GM21737 (cell line): ENCODE measurements at regions not wholly inside any gene's neighbourhood (a gene's known extent, or its start where the extent isn't known, plus 50 kb on each side); places are given as distances from the start of the nearest gene placed in this dataset.
"Not testable (repeated sequence)": the region's sequence is repeated elsewhere in the genome, so short reads cannot be mapped to it uniquely, and the experiment has no call there.

Experiments
- ATAC-seq: cut with Tn5 transposase; IDR thresholded peaks from one replicate; pipeline ENCODE4 v1.9.1; 2021; ENCODE audit warnings: mild to moderate bottlenecking, moderate library complexity; ENCODE audit not compliant: unreplicated experiment

DNA sequence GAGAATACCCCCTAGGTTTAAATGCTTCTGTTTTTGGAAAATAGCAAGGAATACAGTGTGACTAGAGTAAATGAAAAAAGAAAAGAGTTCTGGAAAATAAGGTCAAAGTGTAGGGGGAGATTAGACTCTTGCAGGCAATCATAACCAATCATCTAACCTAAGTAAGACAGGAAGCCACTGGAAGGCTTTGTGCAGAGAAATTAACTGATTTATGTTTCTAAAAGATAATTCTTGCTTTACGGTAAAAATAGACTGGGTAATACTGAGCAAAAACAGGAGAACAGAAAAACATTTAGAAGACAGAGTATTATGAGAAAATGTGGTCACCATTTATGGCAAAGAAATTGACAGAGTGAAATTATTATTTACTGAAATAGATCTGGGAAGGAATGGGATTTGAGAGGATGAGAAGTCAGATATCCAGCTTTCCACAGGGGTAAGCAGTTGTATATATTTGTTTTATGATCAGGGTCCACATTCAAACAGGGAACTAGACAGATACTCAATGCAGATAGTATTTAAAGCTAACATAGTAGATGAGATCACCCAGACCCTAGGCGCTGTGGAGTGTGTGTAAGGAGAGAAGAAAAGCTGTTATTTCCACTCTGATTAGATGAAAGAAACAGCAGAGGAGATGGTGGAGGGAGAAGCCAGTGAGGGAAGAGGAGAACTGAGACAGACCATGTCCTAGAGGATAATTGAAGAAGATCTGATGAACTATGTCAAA is 1225.3 kb downstream of the CDH11 start:
- no peak for ATAC-seq

DNA sequence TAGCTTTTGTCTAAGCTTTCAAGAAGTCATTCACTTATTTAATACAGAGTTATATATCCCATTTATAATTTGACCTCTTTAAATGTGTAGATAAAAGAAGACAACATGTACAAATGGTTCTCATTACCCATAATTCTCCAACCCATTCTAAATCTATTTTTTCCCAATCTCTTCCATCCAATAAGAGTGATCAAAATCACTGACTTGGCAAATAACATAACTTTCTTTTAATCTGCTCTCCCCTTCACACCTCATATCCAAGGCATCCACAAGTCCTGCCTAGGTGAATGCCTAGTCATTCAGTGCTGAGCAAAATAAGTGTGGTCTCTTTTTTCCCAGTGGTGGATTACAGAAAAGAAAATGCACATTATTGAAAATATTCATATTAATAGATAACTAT is 1231.1 kb downstream of the CDH11 start:
- ATAC-seq: no peak

DNA sequence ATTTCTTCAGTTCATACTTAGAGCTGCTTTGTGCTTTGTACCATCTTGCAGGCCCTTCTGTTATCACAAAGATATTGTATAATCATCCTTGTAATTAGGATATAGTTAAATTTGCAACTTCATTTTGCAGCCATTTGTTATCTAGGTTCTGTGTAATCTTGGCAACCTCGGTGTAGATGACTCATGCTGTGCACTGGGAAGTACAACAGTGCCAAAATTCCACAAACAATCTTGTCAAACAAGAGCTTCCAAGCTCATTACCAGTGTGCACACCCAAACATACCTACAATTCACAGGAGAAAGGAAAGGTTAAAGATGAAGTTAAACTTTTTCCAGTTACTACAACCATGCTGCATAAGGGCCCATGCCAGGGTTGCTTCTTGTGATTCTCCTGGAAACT is 1231.8 kb downstream of the CDH11 start:
- no peak for ATAC-seq

DNA sequence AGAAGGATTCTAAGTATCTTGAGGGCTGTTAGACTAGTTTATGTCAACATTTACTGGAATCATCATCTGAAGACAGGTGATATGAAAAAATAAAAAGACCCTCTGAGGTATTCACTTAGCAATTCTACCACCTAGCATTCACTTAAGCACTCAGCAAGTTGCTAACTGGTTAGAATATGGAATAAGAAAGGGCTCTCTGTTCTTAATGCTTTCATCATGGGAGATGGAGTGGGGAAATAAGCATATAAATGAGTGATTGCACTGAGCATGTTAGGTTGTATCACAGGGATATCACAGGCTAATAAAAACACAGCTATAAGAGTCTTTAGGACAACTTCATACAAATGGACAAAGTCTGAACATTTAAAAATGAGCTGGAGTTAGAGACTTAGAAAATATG is 1238.8 kb downstream of the CDH11 start:
- no peak for ATAC-seq

DNA sequence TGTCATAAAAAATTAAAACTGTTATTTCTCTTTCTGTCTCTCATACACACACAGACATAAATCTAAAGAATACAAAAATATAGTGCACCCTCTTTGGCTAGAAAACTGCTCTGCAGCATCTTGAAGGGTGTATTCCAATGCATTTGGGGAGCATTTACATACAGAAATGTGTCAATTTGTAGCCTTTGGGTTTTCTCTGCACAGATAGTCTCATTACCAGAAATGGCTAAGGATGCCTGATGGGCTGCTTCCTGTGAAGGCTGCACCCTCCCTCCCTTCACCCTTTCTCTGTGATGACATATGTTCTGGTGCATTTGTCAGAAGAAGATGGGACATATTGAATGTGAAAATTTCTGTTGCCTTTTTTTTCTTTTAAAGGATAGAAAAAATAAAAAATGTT is 1239.3 kb downstream of the CDH11 start:
- no peak for ATAC-seq

DNA sequence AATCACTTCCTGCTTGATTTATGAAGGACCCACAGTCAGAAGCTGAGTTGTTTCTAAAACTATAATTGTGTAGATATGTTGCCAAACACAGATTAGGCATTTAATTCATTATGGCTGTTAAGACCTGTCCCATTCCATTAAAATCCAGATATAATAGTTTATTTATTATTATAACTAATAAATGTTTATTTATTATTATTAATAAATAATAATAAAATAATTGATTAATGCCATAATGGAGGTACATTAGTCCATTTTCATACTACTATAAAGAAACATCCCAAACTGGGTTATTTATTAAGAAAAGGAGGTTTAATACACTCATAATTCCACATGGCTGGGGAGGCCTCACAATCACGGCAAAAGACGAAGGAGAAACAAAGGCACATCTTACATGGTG is 1240.9 kb downstream of the CDH11 start:
- no peak for ATAC-seq

DNA sequence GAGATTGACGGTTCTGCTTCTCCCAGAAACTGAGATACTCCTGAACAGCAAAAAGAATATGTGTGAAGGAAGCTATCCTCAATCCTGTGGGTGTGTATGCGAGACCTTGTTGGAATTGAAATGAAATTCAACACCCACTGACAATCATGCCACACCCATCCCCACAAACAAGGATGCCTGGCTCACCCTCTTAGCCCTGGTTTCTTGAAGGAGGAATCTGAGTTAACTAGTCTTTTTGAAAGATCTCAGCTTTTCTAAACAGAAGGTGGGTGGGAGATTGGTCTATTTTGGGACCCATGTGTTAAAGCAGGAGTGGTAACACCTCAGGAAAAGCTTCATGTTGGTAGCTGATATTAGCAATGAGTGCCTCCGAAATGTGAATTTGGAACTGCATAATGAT is 1244.5 kb downstream of the CDH11 start:
- ATAC-seq: no peak

DNA sequence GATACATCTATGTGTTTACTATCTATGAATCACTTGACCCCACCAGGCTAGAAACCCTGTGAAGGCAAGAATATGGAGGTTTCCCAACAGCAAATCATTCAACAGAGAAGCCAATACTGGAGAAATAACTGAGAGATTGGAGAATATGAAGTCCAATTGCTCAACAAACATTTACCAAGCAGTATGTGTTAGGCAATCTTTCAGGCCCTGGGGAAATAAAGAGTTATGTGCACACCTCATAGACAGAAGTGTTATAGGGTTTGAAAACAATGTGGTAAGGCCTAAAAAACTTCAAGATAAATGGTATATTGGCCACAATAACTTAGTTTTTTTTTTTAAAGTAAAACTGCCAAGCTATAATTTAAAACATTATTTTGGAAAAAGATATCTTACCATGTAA is 1245.8 kb downstream of the CDH11 start:
- ATAC-seq: no peak

DNA sequence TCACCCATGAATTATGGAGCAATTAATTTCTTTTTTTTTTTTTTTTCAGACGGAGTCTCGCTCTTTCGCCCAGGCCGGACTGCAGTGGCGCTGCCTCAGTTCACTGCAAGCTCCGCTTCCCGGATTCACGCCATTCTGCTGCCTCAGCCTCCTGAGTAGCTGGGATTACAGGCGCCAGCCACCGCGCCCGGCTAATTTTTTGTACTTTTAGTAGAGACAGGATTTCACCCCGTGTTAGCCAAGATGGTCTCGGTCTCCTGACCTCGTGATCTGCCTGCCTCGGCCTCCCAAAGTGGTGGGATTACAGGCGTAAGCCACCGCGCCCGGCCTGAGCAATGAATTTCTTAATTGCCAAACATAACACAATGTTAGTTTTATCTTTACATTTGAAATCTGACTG is 1261.2 kb downstream of the CDH11 start:
- not testable (repeated sequence) for ATAC-seq

DNA sequence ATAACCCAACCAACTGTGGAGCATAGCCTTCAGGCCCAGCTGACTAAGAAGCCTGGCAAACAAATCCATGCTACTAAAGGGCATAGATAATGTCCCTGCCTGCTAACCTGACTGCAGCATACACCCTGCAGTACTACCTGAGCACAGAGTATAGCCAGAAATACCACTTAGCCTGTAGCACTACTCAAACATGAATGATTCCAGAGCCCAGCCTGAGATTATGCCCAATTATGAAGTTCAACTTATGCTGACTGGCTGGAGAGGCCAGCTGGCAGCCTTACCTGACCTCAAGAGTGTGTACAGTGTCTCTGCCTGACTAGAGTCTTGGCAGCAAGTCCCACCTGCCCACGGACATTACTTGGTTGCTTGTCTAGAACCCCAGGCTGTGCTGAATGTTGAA is 1265.3 kb downstream of the CDH11 start:
- ATAC-seq: no peak

DNA sequence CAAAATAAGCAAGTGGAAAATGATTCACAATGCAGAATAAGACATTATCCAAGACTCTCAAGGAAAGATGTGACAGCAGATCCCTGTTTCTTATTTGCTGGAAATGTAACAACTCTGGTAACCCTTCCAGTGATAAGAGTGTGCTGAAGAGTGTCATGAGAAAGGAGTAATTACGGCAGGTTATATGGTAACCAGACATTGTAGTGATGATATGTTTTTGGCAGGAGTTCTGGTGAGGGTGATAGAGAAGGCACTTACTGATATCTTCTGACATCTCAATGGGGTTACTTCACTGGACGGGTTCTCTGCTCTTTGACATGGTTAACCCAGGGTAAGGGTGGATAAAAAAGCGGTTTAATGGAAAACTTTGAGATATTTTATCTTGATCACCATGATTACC is 1270.9 kb downstream of the CDH11 start:
- ATAC-seq: no peak

DNA sequence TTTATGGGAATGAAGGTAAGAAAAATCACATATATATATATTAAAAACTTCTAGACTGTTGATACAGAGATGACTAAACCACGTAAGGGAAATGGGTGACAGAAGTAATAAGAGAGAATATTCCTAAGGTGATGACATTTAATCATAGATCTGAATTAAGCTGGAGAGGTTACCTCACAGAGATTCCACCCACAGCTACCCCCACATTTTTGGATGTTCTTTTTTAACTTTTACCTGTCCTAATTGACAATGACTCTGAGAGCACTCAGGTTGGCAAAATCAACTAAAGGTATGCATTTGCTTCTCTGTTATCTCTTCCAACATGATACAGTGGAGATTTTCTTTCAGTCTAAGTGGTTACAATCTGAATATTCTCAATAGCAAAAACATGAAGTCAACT is 1280.6 kb downstream of the CDH11 start:
- no peak for ATAC-seq

DNA sequence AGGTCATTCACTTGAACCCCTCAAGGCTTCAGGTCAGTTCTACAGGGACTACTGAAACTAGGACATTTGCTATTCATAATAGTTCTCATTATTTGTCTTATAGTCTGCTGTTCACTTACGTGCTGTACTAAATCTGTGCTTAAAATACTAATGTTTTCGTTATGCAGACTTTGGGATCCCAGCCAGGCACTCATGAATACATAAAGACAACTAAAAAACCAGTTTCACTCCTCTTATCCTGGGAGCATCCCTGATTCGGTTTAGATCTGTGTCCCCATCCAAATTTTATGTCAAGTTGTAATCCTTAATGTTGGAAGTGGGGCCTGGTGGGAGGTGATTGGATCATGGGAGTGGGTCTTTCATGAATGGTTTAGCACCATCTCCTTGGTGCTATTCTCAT is 1291.8 kb downstream of the CDH11 start:
- no peak for ATAC-seq

DNA sequence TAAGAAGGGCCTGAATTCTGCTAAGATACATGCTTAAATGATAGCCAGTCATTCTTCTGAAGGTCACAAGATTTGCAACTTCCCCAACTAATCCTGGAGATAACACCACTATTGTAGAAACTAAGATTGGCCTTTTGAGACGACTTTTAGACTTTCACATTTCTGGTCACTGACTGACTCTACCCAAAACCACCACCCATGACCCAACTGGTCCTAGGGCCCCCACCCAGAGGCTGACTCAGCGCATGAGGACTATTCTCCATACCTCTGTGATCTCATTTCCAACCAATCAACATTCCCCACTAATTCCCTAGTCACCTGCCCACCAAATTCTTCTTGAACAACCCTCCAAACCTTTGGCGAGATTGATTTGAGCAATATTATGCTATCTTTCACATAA is 1299.0 kb downstream of the CDH11 start:
- ATAC-seq: no peak

DNA sequence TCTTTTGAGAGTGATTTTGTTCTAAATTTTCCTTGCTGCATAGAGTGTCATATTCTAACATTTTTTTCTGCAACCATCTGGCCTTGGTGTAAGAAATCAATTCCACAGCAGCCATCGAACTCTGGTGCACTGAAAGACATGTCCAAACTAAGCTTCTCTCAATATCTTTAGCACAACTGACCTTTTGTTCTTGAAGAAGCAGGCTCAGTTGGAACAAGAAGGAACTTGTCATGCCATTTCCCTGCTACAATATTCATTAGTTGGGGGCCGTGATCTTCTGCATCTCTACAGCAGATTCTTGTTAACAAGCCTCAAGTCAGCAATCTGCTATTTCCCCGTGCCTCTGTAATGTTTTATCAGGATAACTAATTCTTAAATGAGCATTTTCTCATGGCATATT is 1305.6 kb downstream of the CDH11 start:
- no peak for ATAC-seq

DNA sequence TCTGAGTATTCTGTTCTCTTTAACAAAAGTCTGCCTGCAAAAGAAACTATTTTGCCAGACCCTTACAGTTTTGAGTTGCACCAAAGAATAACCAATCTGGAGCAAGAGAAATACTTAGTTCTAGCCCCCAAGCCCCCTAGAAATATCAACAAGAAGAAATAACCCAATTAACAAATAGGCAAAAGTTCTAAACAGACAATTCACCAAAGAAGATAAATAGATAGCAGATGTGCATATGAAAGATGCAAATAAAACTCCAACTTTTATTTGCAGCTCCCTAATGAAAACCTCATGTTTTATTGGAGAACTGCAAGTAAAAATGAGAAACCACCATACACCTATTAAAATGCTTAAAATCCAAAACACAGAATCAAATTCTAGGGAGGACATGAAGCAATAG is 1308.0 kb downstream of the CDH11 start:
- ATAC-seq: no peak

DNA sequence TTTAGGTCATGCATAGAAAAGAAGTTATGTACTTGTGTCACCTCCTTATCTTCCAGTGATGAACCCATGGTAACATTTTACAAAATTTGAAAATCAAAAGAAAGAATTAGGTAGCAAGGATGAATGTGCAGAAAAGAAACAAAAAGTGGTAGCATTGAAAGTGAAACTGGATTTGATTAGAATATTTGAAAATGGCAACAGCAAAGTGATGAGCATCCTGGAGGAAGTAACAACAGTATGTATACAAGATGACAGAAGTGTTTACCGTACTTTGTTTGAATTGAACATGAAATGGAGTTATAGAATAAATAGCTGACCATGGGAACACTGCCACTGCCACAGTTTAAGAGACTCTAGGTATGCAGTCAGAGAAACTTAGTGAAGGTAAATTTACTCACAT is 1313.1 kb downstream of the CDH11 start:
- no peak for ATAC-seq

DNA sequence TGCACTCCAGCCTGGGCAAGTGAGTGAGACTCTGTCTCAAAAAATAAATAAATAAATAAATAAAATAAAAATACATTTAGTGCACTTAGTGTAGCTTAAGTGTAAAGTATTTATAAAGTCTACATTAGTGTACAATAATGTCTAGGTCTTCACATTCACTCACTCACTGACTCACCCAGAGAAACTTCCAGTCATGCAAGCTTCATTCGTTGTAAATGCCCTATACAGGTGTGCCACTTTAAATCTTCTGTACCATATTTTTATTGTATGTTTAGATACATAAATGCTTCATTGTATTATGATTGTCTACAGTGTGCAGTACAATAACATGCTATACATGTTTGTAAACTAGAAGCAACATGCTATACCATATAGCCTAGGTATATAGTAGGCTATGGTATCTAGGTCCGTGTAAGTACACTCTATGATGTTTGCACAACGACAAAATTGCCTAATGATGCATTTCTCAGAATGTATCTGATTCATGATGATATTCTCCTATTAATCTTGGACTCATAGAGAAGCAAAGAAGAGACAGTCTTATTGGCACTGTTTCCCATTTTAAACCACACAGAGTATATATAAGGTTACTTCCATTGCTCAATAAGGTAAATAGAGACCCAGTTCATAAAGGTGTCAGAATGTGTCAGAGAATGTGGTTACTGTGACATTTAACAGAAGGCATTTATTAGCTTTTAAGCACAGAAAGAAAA is 1314.9 kb downstream of the CDH11 start:
- ATAC-seq: no peak

DNA sequence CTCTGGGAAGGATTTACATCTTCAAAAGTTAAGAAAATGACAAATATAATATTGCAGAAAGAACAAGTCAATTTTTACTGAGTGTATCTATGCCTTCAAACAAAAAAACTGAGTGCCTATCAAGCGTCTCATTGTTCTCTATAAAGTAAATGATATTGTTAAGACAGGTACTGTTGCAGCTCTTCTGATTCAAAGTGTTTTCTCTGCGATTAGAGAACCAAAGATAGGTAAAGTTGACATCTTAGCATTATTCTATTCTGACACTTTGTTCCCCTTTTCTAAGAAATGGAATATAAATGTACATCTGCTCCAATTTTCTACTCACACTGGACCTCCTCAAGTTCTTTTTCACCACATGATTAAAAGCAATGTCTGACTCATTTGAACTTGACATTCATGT is 1317.7 kb downstream of the CDH11 start:
- no peak for ATAC-seq

DNA sequence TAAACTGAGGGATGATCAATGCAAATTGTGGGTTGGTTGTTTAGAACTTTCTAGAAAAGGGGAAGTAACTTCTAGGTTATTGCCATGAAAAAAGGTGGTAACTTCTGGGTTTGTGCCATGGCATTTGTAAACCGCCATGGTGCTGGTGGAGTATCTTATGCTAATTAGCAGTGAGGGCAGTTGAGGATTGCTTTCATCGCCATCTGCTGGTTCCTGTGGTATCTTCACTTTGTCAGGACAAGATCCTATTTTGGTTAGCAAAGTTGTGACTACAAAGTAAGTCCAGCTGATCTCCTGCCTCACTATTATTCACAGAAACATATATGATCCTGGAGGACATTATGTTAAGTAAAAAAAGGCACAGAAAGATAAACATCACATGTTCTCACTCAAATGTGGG is 1332.3 kb downstream of the CDH11 start:
- ATAC-seq: no peak

DNA sequence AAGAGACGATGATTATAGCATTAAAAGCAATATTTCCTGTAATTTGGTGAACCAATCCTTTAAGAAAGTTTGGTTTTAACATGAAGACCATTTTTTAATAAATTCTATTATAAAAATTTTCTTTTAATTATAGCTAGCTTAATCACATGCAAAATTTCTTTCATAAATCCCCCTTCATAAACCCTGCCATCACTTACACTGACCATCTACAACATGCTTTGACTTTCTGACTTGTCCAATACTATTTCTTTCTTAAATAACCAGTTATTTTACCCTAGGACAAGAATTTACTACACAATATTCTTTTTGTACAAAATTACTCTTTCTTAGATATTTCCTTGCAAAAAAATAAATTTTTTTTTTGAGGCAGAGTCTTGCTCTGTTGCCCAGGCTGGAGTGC is 1334.8 kb downstream of the CDH11 start:
- no peak for ATAC-seq

DNA sequence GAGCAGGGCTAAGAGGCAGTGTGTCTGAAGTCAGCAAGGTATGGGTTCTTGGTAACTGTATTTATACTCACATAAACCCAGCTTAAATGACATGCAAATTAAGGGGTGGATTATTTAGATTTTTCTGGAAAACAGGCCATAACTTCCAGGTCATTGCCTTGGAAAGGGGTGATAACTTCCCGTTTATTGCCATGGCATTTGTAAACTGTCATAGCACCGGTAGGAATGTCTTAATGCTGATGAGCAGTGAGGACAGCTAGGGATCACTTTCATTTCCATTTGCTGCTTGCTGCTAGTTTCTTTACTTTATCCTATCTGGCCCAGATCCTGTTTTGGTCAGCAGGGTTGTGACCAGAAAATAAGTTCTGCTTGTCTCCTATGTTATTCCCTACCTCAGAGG is 1336.7 kb downstream of the CDH11 start:
- ATAC-seq: no peak

DNA sequence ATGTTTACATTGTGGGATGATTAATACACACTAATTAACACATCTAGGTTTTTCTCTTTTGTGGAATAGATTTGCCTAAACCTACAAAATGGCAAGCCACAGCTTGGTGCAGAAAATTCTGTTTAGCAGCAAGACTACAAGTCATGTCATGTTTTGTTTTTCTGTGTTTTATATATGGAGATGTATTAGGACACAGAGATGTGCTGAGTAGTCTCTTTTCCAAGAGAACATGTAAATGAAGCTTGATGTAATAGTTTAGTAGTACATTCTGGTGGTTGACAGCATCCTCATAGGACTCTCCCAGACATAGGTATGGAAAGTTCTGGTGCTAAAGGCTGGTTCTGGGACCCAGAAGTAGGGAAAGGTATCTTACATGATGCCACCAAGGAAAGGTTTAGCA is 1345.4 kb downstream of the CDH11 start:
- ATAC-seq: no peak
